GM21737 (cell line): ENCODE measurements at regions not wholly inside any gene's neighbourhood (a gene's known extent, or its start where the extent isn't known, plus 50 kb on each side); places are given as distances from the start of the nearest gene placed in this dataset.

ENCODE experiments used
- ATAC-seq: cut with Tn5 transposase; IDR thresholded peaks from one replicate; pipeline ENCODE4 v1.9.1; 2021; ENCODE audit warnings: mild to moderate bottlenecking, moderate library complexity; ENCODE audit not compliant: unreplicated experiment

DNA sequence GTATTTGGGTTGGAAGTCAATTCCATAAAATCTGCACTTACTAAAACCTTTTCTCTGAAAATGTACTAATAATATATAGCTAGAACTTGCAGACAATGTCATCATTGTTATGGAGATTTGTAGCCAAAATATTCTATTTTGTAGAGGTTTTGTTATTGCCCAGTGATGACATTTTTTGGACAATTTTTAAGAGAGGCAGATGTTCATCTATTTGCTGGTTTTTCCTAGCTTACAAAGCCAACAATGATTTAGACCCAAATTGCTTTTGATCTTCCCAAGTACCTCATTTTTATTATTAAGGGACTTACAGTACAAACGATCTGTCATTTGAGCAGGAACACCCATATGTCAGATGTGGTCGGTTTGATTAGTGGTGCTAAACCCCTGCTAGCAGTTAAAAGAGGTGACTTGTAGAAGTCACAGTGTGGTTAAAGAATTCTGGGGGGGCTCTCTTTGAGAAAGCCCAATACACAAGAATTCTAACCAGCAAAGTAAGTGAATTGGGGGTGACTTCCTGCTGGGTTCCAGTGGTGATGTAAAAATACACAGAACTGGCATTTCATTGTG lies 136.2 kb downstream of the KIT start:
- no peak for ATAC-seq
